HG02885 (cell line): ENCODE measurements at regions not wholly inside any gene's neighbourhood (a gene's known extent, or its start where the extent isn't known, plus 50 kb on each side); places are given as distances from the start of the nearest gene placed in this dataset.

Experiments
- ATAC-seq: cut with Tn5 transposase; IDR thresholded peaks from one replicate; pipeline ENCODE4 v1.9.1; 2021; ENCODE audit warnings: mild to moderate bottlenecking; ENCODE audit not compliant: unreplicated experiment, poor library complexity

GRCh38 chr3:8443829-8444791 is 57.5 kb upstream of the LMCD1 start:
- ATAC-seq, result no peak

GRCh38 chr3:8444883-8445282 is 56.7 kb upstream of the LMCD1 start:
- ATAC-seq, result no peak

- ATAC-seq, result no peak
These were observed 55.8 kb upstream of the LMCD1 start for GRCh38 chr3:8445861-8446260.

GRCh38 chr3:8446845-8447244 is 54.8 kb upstream of the LMCD1 start:
- no peak for ATAC-seq

GRCh38 chr3:8450618-8451017 is 51.0 kb upstream of the LMCD1 start:
- no peak for ATAC-seq

- no peak for ATAC-seq
These were observed 49.9 kb upstream of the LMCD1 start for GRCh38 chr3:8451696-8452095.
